ENCODE measurements at regions not wholly inside any gene's neighbourhood (a gene's known extent, or its start where the extent isn't known, plus 50 kb on each side); places are given as distances from the start of the nearest gene placed in this dataset.
"Not testable (repeated sequence)": the region's sequence is repeated elsewhere in the genome, so short reads cannot be mapped to it uniquely, and the experiment has no call there.

GRCh38 chr10:84696610-84697009 lies 368.2 kb downstream of the CCSER2 start:
- no peak for DNase-seq (ENCODE audit: extremely low read depth, low read depth)

GRCh38 chr10:84698989-84699388 lies 370.6 kb downstream of the CCSER2 start:
- DNase-seq (ENCODE audit: extremely low read depth, low read depth): no peak

DNA sequence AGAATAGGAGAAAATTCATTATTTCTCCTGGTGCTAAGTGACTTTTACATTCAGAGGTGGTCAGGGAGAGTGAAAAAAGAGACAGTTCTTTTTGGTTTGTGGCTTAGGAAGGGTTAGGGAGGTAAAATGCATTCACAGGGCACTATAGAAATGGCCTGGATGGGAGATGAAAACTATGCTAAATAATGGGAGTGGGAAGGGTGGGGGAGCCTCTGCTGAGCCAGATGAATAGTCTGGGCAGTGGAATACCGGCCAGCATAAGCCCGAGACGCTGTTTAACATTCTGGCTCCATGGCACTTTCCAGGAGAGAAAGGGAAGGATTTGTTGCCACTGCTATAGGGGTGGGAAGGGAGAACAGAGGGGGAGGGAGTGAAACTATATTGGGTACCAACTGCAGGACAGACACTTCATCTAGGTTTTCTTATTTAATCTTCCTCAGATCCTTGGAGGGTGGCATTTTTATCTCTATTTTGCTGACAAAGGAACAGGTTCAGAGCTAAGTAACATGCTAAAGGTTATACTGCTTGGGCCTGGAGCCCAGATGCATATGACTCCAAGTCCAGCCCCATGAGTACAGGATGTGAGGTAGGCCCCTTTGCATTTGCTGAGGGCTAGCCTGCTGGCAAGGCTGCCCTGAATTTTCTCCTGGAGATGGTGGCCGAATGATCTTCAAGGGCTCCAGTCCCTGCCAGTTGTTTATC lies 372.4 kb downstream of the CCSER2 start:
- no peak for DNase-seq (ENCODE audit: extremely low read depth, low read depth)

GRCh38 chr10:84701370-84701720 lies 373.0 kb downstream of the CCSER2 start:
- no peak for DNase-seq (ENCODE audit: extremely low read depth, low read depth)

- no peak for DNase-seq (ENCODE audit: extremely low read depth, low read depth)
Measured at GRCh38 chr10:84704101-84704500, 375.7 kb downstream of the CCSER2 start.

DNA sequence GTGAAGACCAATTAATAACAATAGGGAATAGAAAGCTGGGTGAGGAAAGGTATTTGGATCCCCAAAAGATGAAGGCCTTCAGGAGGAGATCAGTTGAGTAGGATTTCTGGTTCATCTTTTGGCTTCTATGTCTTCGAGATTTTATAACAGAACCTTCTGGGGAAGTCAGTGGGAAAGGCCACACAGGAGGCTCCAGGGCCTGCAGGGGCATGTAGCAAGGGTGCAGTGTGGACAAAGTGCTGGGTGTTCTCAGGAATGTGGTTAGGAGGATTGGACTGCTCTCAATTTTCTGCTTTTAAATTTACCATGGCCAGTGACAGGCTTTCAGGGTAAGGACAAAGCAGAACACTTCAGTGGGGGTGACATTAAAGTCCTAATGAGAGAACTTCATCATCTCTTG lies 378.0 kb downstream of the CCSER2 start:
- DNase-seq (ENCODE audit: extremely low read depth, low read depth): no peak

DNA sequence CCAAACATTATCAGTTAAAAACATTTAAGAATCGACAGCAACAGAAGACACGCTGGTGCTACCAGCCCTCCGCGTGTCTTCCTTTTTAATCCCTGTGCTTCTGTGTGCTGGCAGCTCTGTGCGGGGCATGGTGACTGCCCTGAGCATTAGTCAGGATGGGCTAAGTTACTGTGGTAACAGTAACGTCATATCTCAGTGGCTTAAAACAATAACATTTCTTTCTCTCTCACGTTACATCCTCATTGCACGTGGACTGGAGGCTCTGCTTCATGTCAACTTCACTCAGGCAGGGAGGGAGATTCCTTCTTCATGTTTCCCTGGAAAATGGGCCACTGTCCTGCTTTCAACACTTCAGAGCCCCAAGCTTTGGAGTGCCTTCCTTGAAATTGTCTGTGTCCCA lies 378.5 kb downstream of the CCSER2 start:
- DNase-seq (ENCODE audit: extremely low read depth, low read depth): no peak

GRCh38 chr10:84715911-84716310 lies 387.5 kb downstream of the CCSER2 start:
- DNase-seq (ENCODE audit: extremely low read depth, low read depth): peak; percentile 12

DNA sequence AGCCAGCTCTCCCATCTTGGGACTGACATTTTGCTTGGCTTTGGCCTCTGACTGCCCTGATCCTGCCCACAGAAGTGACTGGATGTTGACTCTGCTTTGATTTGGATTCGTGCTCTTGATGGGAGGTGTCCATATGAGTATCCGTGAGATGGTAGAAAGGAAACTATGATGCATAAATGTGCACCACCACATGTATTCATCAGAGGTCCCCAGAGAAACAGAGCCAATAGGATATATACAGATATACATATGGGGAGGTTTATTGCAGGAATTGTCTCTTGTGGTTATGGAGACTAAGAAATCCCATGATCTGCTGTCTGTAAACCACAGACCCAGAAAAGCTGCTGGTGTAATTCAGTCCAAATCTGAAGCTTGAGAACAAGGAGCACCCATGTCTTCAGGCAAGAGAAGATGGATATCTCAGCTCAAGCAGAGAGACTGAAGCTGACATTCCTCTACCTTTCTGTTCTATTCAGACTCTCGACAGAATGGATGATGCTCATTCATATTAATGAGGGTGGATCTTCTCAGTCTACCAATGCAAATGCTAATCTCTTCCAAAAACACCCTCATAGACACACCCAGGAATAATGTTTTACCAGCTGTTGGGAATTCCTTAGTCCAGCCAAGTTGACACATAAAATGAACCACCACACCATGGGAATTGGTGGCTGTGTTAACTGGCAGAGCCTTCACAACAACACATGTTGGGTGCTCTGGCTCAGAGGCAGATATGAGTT lies 390.7 kb downstream of the CCSER2 start:
- DNase-seq (ENCODE audit: extremely low read depth, low read depth): no peak

DNA sequence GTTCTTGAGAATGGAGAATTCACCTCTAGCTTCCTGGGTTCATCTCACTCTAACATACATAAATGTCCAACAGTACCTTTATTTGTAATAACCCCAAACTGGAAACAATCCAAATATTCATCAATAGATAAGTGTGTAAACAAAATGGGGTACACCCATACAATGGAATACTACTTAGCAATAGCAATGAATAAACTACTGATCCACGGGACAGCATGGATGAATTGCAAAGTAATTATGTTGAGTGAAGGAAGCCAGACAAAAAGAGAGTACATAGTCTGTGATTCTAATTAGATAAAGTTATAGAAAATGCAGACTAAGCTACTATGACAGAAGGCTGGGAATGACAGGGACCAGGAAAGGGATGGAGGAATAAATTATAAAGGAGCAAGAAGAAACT lies 391.3 kb downstream of the CCSER2 start:
- no peak for DNase-seq (ENCODE audit: extremely low read depth, low read depth)

DNA sequence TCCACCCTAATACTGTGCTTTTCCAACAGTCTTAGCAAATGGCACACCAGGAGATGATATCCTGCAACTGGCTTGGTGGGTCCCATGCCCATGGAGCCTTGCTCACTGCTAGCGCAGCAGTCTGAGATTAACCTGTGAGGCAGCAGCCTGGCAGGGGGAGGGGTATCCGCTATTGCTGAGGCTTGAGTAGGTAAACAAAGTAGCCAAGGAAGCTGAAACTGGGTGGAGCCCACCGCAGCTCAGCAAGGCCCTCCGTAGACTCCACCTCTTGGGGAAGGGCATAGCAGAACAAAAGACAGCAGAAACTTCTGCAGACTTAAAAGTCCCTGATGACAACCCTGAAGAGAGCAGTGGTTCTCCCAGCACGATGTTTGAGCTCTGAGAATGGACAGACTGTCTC lies 399.0 kb downstream of the CCSER2 start:
- DNase-seq (ENCODE audit: extremely low read depth, low read depth): no peak

DNA sequence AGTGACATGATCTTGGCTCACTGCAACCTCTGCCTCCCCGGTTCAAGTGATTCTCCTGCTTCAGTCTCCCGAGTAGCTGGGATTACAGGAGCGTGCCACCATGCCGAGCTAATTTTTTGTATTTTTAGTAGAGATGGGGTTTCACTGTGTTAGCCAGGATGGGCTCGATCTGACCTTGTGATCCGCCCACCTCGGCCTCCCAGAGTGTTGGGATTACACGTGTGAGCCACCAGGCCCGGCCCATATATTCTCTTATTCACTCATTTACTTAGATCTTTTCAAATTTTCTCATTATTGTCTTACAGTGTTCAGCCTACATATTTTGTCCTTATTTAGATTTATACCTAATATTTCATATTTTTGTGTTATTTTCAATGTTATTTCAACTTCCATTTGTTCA lies 410.7 kb downstream of the CCSER2 start:
- not testable (repeated sequence) for DNase-seq (ENCODE audit: extremely low read depth, low read depth)

- DNase-seq (ENCODE audit: extremely low read depth, low read depth): no peak
Measured at GRCh38 chr10:84739641-84740040, 411.3 kb downstream of the CCSER2 start.

DNA sequence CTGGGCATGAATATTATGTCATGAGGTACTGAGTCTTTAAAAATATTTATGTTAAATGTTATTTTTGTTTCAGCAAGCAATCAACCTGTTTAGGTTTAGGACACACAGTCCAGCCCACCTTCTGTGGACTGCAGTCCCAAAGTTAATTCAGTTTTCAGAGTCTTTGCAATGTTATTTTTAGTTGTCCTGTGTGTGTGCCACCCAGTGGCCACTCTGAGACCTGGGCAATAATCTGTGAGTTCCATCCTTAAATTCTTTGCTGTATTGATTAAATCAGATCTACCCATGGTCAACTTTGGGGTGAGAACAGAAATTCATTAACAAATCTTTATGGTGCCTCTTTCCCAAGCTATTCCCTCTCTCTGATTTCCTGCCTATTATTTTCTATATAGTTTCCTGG lies 415.1 kb downstream of the CCSER2 start:
- DNase-seq (ENCODE audit: extremely low read depth, low read depth): no peak

- DNase-seq (ENCODE audit: extremely low read depth, low read depth): no peak
Measured at GRCh38 chr10:84755311-84755710, 426.9 kb downstream of the CCSER2 start.

GRCh38 chr10:84756653-84757052 lies 428.3 kb downstream of the CCSER2 start:
- DNase-seq (ENCODE audit: extremely low read depth, low read depth): not testable (repeated sequence)

DNA sequence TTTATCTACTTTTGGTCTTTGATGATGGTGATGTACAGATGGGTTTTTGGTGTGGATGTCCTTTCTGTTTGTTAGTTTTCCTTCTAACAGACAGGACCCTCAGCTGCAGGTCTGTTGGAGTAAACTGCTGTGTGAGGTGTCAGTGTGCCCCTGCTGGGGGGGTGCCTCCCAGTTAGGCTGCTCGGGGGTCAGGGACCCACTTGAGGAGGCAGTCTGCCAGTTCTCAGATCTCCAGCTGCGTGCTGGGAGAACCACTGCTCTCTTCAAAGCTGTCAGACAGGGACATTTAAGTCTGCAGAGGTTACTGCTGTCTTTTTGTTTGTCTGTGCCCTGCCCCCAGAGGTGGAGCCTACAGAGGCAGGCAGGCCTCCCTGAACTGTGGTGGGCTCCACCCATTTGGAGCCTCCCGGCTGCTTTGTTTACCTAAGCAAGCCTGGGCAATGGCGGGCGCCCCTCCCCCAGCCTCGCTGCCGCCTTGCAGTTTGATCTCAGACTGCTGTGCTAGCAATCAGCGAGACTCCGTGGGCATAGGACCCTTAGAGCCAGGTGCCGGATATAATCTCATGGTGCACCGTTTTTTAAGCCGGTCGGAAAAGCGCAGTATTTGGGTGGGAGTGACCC lies 433.7 kb downstream of the CCSER2 start:
- DNase-seq (ENCODE audit: extremely low read depth, low read depth): not testable (repeated sequence)

DNA sequence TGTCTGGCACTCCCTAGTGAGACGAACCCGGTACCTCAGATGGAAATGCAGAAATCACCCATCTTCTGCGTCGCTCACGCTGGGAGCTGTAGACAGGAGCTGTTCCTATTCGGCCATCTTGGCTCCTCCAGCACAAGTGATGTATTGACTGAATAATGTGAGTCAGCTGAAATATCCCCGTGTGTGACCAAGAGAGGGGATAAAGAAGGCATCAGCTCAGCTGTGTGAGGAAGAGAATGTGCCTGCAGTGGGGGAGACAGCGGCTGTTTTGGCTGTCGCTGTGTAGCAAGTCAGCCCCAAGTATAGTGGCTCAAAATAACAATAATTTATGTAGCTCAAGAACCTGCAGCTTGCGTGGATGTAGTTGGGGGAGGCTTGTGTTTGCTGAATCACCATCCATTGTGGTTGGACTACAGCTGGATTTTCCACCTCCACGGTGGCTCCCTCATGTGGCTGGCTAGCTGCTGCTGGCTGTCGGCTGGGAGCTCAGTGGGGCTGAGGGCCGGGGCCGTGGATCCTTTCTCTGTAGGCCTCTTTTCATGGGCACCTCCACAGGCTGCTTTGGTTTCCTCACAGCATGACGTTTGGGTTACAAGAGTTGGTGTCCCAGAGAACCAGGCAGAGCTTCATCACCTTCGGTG lies 434.5 kb downstream of the CCSER2 start:
- no peak for DNase-seq (ENCODE audit: extremely low read depth, low read depth)

GRCh38 chr10:84763965-84764364 lies 435.6 kb downstream of the CCSER2 start:
- DNase-seq (ENCODE audit: extremely low read depth, low read depth): no peak

- no peak for DNase-seq (ENCODE audit: extremely low read depth, low read depth)
Measured at GRCh38 chr10:84765086-84765485, 436.7 kb downstream of the CCSER2 start.

DNA sequence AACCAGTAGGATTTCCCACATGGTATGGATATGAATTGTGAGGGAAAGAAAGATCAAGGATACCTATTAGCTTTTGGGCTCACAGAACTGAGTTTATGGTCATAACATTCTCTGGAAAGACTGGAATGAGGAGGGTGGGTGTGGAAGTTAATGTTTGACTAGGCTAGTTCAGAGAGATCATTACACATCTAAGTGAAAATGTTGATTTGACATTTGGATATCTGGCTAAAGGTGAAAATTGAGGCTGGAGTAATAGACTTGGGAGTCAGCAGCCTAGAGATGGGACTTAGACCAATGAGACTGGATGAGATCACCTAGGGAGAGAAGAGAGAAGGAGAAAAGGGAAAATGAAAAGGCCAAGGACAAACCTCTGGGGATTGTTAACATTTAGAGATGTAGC lies 437.3 kb downstream of the CCSER2 start:
- DNase-seq (ENCODE audit: extremely low read depth, low read depth): no peak

GRCh38 chr10:84766923-84767322 lies 438.5 kb downstream of the CCSER2 start:
- DNase-seq (ENCODE audit: extremely low read depth, low read depth): no peak

Measured in NCI-H460 (cell line).